B cell (primary cell): ENCODE measurements at regions not wholly inside any gene's neighbourhood (a gene's known extent, or its start where the extent isn't known, plus 50 kb on each side); places are given as distances from the start of the nearest gene placed in this dataset.

ENCODE experiments used
- ATAC-seq: fragments of 200-7000 bp; cut with Tn5 transposase; one replicate; pipeline ENCODE4 v1.10.0; 2021; ENCODE audit warnings: low read depth, mild to moderate bottlenecking, moderate number of reproducible peaks, moderate library complexity
- CTCF ChIA-PET: fragments of 350-600 bp; sonication (Branson Sonifier 250); formaldehyde crosslinking; loops from one replicate; lab custom pipeline; 2021; ENCODE audit warnings: antibody characterized with exemption, inconsistent platforms; lab: Charles Lee
- POLR2A ChIA-PET: fragments of 350-600 bp; sonication (Branson Sonifier 250); formaldehyde crosslinking; loops from one replicate; lab custom pipeline; 2021; ENCODE audit warnings: antibody characterized with exemption; lab: Charles Lee
- DNase-seq: peaks from one replicate; pipeline ENCODE4 v3.0.0; 2013
- H2AFZ ChIP-seq: 2 replicates; pipeline ENCODE4 v1.6.1; 2012; ENCODE audit warnings: mild to moderate bottlenecking, low read depth, low read length; ENCODE audit not compliant: insufficient read depth, poor library complexity, severe bottlenecking
- H3K27ac ChIP-seq, 2 donors: 1 replicate in 1 of 2; 2 replicates in 1 of 2; pipeline ENCODE4 v1.5.1; 2012 to 2013; ENCODE audit warnings: low read length in 2 of 2, mild to moderate bottlenecking in 2 of 2, moderate library complexity in 1 of 2
- H3K27me3 ChIP-seq, 4 experiments: fragments of 200-600 bp in 1 of 4; sonication (generic) in 1 of 4; replicated peaks in 1 of 4; 1 replicate in 2 of 4; 2 replicates in 2 of 4; pipeline versions ENCODE4 v1.6.1 to v1.7.0; 2013 to 2016; ENCODE audit warnings: low read length in 3 of 4, mild to moderate bottlenecking in 2 of 4, mixed read lengths in 1 of 4, moderate library complexity in 1 of 4; ENCODE audit not compliant: insufficient read depth in 4 of 4, control insufficient read depth in 3 of 4; ENCODE audit errors: control extremely low read depth in 1 of 4
- H3K36me3 ChIP-seq, 2 experiments: replicated peaks in 1 of 2; 1 replicate in 1 of 2; 2 replicates in 1 of 2; pipeline versions ENCODE4 v1.6.1 to v1.7.1; 2013; ENCODE audit warnings: low read length in 1 of 2; ENCODE audit not compliant: insufficient read depth in 2 of 2, control insufficient read depth in 1 of 2; ENCODE audit errors: control extremely low read depth in 1 of 2, extremely low read depth in 1 of 2
- H3K4me1 ChIP-seq, 2 donors: fragments of 200-600 bp in 1 of 2; sonication (generic) in 1 of 2; 1 replicate in 1 of 2; 2 replicates in 1 of 2; pipeline versions ENCODE4 v1.5.1 to v1.6.1; 2013 to 2017; ENCODE audit warnings: low read length in 2 of 2; ENCODE audit not compliant: control insufficient read depth in 2 of 2, insufficient read depth in 2 of 2
- H3K4me2 ChIP-seq: replicated peaks from 2 replicates; pipeline ENCODE3; 2012; ENCODE audit warnings: mild to moderate bottlenecking, low read depth, low read length; ENCODE audit not compliant: poor library complexity, severe bottlenecking
- H3K4me3 ChIP-seq, 5 experiments: fragments of 200-600 bp in 1 of 5; sonication (generic) in 1 of 5; 1 replicate in 3 of 5; 2 replicates in 2 of 5; pipeline versions ENCODE4 v1.5.1 to v1.7.0; 2011 to 2016; ENCODE audit warnings: low read length in 4 of 5, mild to moderate bottlenecking in 4 of 5, low read depth in 2 of 5, control low read depth in 1 of 5, moderate library complexity in 1 of 5; ENCODE audit not compliant: insufficient read depth in 1 of 5; ENCODE audit errors: control extremely low read depth in 1 of 5, extremely low read depth in 1 of 5
- H3K79me2 ChIP-seq: fragments of 200-600 bp; sonication (generic); one replicate; pipeline ENCODE4 v1.6.0; 2016; ENCODE audit warnings: low read length; ENCODE audit not compliant: control insufficient read depth, insufficient read depth
- H3K9ac ChIP-seq: fragments of 200-600 bp; sonication (generic); 2 replicates; pipeline ENCODE4 v1.6.1; 2017; ENCODE audit warnings: mild to moderate bottlenecking, low read length, moderate library complexity
- H3K9me3 ChIP-seq, 3 donors: one replicate each; pipeline versions ENCODE4 v1.6.1 to v1.7.1; 2013; ENCODE audit warnings: low read length in 2 of 3; ENCODE audit not compliant: control insufficient read depth in 2 of 3, insufficient read depth in 1 of 3; ENCODE audit errors: control extremely low read depth in 1 of 3
- H4K20me1 ChIP-seq: 2 replicates; pipeline ENCODE4 v1.6.0; 2012; ENCODE audit warnings: mild to moderate bottlenecking, low read length; ENCODE audit not compliant: insufficient read depth, control insufficient read depth, poor library complexity, severe bottlenecking
- H3K27ac Mint-ChIP-seq: one replicate; pipeline ENCODE4 v1.8.0; 2021; ENCODE audit warnings: mixed read lengths
- H3K27me3 Mint-ChIP-seq: one replicate; pipeline ENCODE4 v1.8.0; 2021; ENCODE audit warnings: mixed read lengths
- H3K4me1 Mint-ChIP-seq: one replicate; pipeline ENCODE4 v1.8.0; 2021; ENCODE audit warnings: mixed read lengths
- H3K4me3 Mint-ChIP-seq: one replicate; pipeline ENCODE4 v1.8.0; 2021; ENCODE audit warnings: mixed read lengths
- H3K9me3 Mint-ChIP-seq: one replicate; pipeline ENCODE4 v1.8.0; 2022; ENCODE audit warnings: mixed read lengths; ENCODE audit not compliant: insufficient read depth
- EZH2 ChIP-seq: IDR thresholded peaks from 2 replicates; pipeline ENCODE4 v1.6.1; 2012; ENCODE audit warnings: borderline replicate concordance, low read depth, mild to moderate bottlenecking, moderate library complexity, low read length; ENCODE audit not compliant: insufficient read depth, poor library complexity, severe bottlenecking
- WGBS: methylation state at CpG from one replicate; pipeline ENCODE4 v1.1.5; 2013; ENCODE audit warnings: missing lambda C conversion rate; ENCODE audit not compliant: insufficient coverage; 5-methylcytosine and 5-hydroxymethylcytosine counted together
- intact Hi-C: fragments of 100-400 bp; cut with micrococcal nuclease; formaldehyde crosslinking; loops from one replicate; pipeline ENCODE4 v1.10.0; 2022
- TF ChIP-seq, protein P1 (sequence below): fragments of 200-600 bp; IDR thresholded peaks from one replicate; pipeline ENCODE4 v1.8.0; 2022; ENCODE audit warnings: antibody characterized with exemption, mild to moderate bottlenecking

DNA sequence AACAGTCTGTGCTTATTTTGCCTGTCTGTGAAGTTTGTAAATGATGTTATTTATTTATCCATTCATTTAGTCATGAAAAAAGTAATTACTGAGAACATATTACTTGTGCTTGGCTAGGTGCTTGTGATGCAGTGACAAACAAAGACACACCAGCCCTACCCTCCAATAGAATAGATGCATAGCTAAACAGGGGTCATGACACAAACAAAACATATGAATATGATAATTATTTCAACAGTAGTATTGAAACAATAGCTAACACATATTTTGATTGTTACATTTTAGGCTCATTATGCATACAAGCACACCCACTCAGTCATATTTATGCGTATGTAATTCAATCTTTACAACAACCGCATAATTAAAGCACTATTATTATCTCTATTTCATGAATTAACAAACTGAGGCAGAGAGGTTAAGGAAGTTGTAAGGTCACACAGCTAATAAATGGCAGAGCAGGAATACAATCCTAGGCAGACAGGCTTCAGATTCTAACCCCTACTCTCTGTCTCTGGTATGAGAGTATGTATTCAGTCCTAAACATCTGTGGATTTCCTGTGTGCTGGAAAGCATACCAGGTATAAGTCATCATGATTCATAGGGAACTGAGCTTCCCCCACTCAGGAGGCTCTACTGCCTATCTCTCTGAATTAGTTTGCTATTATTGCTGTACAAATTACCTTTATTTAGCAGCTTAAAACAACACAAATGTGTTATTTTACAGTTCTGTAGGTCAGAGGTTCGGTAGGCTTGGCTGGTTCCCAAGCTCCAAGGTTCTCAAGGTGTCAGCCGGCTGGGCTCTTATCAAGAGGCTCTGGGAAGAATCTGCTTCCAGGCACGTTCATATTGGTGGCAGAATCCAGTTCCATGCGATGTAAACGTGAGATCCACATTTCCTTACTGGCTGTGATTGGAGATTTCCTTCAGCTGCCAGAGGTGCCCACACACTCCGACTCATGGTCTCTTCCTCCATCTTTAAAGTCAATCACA is 509.4 kb downstream of the GALC start:
- H3K79me2 ChIP-seq: no peaks in the 10 kb centered on the region
- Mint-ChIP-seq H3K27me3 (no peaks in the 10 kb centered on the region), H3K27ac (no peak overlapping the region), H3K9me3 (peaks cover 4% of the 10 kb centered on the region), H3K4me1 (no peaks in the 10 kb centered on the region), H3K4me3 (no peak overlapping the region)
- no peaks in the 10 kb centered on the region for H3K36me3 ChIP-seq
- POLR2A ChIA-PET: no interaction called here
- no peak overlapping the region for H3K4me2 ChIP-seq
- TF ChIP-seq EZH2: no peak
- TF ChIP-seq, protein P1, sequence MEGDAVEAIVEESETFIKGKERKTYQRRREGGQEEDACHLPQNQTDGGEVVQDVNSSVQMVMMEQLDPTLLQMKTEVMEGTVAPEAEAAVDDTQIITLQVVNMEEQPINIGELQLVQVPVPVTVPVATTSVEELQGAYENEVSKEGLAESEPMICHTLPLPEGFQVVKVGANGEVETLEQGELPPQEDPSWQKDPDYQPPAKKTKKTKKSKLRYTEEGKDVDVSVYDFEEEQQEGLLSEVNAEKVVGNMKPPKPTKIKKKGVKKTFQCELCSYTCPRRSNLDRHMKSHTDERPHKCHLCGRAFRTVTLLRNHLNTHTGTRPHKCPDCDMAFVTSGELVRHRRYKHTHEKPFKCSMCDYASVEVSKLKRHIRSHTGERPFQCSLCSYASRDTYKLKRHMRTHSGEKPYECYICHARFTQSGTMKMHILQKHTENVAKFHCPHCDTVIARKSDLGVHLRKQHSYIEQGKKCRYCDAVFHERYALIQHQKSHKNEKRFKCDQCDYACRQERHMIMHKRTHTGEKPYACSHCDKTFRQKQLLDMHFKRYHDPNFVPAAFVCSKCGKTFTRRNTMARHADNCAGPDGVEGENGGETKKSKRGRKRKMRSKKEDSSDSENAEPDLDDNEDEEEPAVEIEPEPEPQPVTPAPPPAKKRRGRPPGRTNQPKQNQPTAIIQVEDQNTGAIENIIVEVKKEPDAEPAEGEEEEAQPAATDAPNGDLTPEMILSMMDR: no peak
- no peaks in the 10 kb centered on the region for H3K4me1 ChIP-seq
- CTCF ChIA-PET: no interaction called here
- H4K20me1 ChIP-seq: no peaks in the 10 kb centered on the region
- no peak overlapping the region for H3K27ac ChIP-seq
- H3K9ac ChIP-seq: no peak overlapping the region
- H3K4me3 ChIP-seq: no peak overlapping the region
- H3K9me3 ChIP-seq: peaks cover 0 to 3% (median 0%) of the 10 kb centered on the region in 3 donors
- no peak overlapping the region for H2AFZ ChIP-seq
- intact Hi-C loops: no loop called here
- 86% methylated on average over 6 of the region's 8 CpGs for WGBS
- ATAC-seq (no peak), DNase-seq (no peak)
- no peaks in the 10 kb centered on the region for H3K27me3 ChIP-seq

DNA sequence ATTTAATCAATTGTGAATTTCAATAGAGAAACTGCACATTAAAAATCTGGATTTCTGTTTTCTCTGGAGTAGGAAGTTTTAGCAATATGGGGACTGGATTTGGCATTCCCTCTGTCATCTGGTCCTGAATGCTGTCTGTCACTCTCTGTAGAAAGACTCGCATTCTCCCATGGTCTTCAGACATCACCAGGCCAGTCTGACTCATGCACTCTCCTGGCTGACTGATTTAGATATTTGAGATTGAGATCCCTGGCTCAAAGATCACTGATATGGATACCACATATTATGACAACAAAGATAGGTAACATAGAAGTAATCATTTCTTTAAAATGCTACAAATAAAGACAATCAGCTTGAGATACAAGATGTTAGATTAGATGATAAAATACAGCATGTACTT is 524.5 kb downstream of the GALC start:
- Mint-ChIP-seq H3K27ac (no peak overlapping the region), H3K27me3 (no peaks in the 10 kb centered on the region), H3K9me3 (peaks cover 7% of the 10 kb centered on the region), H3K4me1 (no peaks in the 10 kb centered on the region), H3K4me3 (no peak overlapping the region)
- no peak for TF ChIP-seq EZH2
- TF ChIP-seq, protein P1: no peak
- Histone ChIP-seq H3K9me3 (peaks cover 0 to 3% (median 0%) of the 10 kb centered on the region in 3 donors), H3K4me1 (no peaks in the 10 kb centered on the region), H3K4me2 (no peak overlapping the region), H4K20me1 (no peaks in the 10 kb centered on the region), H3K4me3 (no peak overlapping the region), H3K27ac (no peak overlapping the region), H3K27me3 (no peaks in the 10 kb centered on the region), H3K79me2 (no peaks in the 10 kb centered on the region), H3K9ac (no peak overlapping the region), H2AFZ (no peak overlapping the region), H3K36me3 (no peaks in the 10 kb centered on the region)
- intact Hi-C loops: no loop called here
- DNase-seq (no peak), ATAC-seq (no peak)
- ChIA-PET CTCF (no interaction called here), POLR2A (no interaction called here)
- WGBS: no CpG with 5 or more reads among the region's 1 CpG
